HG02642 (cell line): ENCODE measurements at regions not wholly inside any gene's neighbourhood (a gene's known extent, or its start where the extent isn't known, plus 50 kb on each side); places are given as distances from the start of the nearest gene placed in this dataset.
A peak's percentile ranks its signal among the peaks of the same experiment; 100 is the strongest.

ENCODE experiments used
- ATAC-seq: cut with Tn5 transposase; IDR thresholded peaks from one replicate; pipeline ENCODE4 v1.9.1; 2021; ENCODE audit warnings: mild to moderate bottlenecking; ENCODE audit not compliant: unreplicated experiment, poor library complexity

DNA sequence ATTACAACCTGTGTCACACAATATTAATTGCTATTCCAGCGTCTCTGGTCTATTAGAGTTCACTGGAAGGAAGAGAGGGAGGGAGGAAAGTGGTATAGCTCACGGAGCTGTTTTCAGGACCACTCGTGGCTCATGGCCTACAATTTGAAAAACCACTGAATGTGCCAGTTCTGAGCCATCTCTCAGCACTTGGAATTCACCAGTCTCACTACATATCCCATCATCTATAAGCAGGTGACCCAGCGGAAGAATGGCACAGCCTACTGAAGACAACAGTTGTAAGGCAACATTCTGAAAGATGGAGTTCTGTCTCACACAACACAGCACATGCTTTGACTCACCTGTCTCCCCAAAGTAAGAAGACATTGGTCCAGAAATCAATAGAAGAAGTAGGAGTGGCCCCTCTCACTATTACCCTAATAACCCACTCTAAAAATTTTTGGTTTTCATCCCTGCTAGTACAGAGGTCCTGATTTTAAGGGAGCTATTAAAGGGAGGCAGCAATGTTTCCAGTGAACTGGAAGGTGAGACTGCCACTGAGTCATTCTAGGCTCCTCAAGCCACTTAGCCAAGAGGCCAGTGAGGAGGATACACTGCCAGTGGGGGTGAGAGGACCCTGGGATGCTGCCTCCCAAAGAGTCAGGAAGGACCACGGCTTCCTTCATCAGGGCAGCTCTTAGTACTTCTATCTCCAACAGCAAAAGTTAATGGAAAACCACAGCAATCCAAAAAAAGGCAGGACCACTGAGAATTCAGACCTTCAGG lies 50.0 kb upstream of the DOCK9 start:
- ATAC-seq = no peak

GRCh38 chr13:99028890-99029289 lies 51.0 kb upstream of the DOCK9 start:
- ATAC-seq = no peak

GRCh38 chr13:99029576-99029975 lies 51.7 kb upstream of the DOCK9 start:
- ATAC-seq = no peak

DNA sequence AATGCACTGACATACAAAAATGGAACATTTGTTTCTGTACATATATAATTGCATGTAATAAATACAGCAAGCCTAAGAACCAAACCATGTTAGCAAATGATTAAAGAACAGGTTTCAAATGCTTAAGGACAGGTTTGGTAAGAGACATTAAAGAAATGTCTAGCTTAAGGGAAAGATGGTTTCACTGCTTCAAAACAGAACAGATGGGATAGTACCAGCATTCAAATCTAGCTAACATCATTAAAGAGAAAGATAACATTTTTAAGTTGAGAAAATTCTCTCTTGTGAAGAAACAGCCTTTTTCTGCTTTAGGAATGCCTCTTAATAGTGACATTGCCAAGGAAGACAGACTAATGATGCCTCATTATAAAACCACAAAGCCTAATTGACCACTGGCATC lies 52.5 kb upstream of the DOCK9 start:
- ATAC-seq = no peak

GRCh38 chr13:99031832-99032231 lies 54.0 kb upstream of the DOCK9 start:
- ATAC-seq = no peak

DNA sequence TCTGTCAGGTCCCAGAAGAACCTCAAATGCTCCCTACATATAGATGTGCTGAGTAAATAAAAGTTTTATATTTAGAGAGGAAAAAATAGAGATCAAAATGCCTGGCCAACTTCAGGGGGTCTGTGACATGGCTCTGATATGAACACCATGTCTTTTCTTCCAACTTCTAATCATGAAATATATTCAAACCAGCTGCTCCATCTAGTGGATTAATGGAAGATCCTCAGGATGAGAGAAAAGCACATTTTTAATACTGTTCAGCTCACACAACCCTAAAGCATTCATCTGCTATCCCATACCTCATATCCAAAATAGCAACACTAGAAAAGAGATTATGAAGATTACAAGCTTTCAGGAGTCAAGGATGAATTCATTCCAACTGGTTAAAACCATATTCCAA lies 56.0 kb upstream of the DOCK9 start:
- no peak for ATAC-seq

DNA sequence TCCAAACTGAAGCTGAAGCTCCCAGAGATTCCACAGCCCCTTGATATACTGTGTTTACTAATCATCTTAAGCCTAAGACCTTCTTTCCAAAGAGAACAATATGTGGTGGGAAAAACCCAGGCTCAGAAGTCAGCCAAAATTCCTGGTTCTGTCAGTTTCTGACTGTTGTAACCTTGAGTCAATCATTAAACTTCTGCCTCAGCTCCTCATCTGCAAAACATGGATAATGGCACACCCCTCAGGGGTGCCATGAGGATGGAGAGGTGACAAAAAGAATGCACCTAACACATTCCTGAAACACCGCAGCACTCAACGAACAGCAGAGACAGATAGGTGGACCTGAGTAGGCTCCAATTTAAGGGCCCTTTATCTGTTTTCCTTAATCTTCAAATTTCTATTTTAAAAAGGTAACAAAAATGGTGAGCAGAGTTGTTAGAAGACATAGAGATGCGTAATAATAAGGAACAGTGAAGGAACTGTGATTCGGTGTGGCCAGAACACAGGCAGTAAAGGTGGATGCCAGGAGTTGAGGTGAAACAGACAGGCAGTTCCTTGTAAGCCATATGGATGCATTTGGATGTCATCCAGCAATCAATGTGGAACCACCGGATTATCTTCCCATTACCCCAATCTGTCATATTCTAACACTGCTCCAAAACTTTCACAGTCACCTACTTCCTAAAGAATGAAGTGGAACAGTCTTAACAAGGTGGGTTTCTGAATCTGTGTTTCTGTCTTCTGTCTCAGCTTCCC lies 56.6 kb upstream of the DOCK9 start:
- ATAC-seq = no peak

GRCh38 chr13:99035715-99036114 lies 57.9 kb upstream of the DOCK9 start:
- ATAC-seq = no peak

DNA sequence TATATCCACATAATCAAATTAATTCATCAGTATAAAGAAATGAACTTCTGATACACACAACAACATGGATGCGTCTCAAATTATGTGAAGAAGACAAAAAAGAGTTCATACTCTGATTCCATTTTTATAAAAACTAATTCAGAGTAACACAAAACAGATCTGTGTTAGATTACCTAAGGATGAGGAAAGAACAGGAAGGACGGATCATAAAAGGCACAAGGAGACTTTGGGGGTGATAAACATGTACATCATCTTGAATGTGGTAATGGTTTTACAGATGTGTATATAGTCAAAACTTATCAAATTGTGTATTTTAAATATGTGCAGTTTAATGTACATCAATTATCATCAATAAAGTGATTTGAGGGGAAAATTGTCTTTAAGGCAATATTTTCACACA lies 59.9 kb upstream of the DOCK9 start:
- ATAC-seq = no peak

- no peak for ATAC-seq
These were observed 61.9 kb upstream of the DOCK9 start for GRCh38 chr13:99039718-99040280.

DNA sequence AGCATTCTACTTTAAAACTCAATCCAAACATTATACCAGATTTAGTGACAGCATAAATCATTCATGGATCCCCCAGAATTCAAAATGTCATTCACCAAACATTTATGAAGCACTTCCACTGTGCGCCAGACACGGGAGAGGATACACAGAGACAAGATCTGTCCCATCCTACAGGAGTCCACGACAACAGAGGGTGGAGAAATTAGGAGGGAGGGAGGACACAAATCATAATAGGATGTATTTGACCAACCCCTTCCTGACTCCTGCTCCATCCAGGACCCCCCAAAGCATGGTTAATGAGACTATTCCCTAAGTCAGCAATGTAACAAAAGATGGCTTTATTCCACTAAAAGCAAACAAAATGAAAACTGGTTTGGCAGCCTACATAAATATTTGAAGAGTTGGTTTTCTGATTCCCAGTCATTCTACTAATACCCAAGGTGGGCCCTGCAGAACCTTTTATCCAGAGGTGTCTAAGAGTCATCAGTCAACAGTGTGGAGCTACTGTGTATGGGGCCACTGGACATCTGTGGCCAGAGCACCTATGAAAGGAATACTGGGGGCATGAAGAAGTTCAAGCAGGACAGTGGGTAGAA lies 62.8 kb upstream of the DOCK9 start:
- ATAC-seq = no peak

- no peak for ATAC-seq
These were observed 63.5 kb upstream of the DOCK9 start for GRCh38 chr13:99041337-99041736.

GRCh38 chr13:99041788-99042187 lies 63.9 kb upstream of the DOCK9 start:
- ATAC-seq = peak; percentile 46

DNA sequence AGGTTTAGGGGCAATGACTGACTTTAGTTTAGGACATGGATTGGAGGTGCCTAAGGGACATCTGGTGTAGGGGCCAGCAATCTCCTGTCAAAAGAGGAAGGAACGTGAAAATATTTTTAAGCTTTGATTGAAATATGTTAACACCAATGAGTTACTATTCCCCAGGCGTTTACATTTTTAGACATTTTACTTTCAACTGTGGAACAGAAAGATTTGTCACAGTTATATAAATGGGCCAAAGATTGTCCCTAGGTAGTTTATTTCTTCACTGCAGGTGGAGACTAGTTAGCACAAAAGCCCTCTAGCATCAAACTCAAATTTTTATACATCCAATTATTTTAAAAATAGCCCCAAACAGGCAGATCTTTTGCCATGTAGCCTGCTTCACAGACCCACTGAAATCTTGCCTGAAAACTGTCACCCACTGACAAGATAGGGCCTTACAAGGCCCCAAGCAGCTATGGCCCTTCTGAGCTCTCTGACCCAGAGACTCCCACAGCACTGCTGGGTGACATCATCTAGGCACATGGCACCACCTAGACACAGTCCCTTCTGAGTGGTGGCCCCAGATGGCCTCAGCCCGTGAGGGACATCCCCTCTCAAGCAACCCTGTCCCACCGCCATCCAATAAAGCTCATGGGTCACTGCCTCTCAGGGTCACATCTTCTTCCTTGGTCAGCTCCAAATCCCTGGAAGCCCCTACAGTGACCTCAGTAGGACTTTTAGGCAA lies 64.8 kb upstream of the DOCK9 start:
- ATAC-seq = no peak

DNA sequence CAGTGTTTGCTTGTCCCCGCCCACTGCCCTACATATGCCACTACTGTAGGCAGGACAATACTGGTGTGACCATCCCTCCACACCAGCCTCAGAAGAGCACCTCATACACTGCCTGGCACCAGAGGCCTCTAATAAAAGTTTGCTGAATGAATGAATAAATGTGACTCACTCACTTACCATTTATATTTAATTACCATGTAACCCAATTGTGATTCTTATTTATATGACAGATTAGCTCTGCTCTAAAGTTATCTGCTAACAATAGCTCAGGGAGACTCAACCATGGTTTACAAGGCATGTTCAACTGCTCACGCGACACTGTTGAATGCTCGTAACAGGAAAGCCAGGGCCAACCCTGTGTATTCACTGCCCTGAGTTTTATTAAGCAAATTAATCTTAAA lies 66.0 kb upstream of the DOCK9 start:
- no peak for ATAC-seq

- no peak for ATAC-seq
These were observed 66.9 kb upstream of the DOCK9 start for GRCh38 chr13:99044764-99045163.

DNA sequence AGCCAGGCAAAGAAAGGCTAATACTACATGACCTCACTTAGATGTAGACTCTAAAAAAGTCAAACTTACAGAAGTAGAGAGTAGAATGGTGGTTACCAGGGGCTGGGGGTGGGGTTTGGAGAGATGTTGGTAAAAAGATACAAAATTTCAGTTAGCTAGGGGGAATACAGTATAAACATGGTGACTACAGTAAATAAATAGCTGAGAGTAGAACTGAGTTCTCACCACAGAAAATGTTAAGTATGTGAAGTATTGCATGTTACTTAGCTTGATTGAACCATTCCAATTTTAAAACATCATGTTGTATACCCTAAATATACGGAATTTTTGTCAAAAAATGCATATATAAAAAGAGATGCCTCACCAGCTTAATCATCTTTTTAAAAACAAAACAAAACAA lies 67.5 kb upstream of the DOCK9 start:
- no peak for ATAC-seq

GRCh38 chr13:99046851-99047250 lies 69.0 kb upstream of the DOCK9 start:
- ATAC-seq = no peak

GRCh38 chr13:99050983-99051488 lies 73.2 kb upstream of the DOCK9 start:
- no peak for ATAC-seq

GRCh38 chr13:99051768-99052455 lies 74.0 kb upstream of the DOCK9 start:
- no peak for ATAC-seq
